ENCODE measurements at regions not wholly inside any gene's neighbourhood (a gene's known extent, or its start where the extent isn't known, plus 50 kb on each side); places are given as distances from the start of the nearest gene placed in this dataset.

DNA sequence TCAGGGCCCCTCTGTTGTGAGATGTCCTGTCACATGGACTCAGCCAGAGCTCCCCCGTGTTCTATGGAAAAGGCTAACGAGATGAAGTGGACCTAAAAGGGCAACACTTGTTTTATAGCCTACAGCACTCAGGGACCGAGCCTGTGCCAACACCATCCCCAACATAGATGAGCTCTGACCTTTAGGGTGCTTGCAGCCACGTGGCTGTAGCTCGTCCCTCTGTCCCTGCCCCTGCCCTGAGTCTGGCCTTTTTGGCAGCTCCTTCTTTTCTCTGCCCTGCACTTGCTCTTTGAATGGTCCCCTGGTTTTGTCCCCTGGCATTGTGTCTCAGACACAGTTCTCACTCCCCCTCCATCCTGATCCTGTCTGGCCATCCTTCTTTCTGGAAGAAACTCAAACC, 81.2 kb upstream of the GDF10 start:
- TF ChIP-seq, protein P1, sequence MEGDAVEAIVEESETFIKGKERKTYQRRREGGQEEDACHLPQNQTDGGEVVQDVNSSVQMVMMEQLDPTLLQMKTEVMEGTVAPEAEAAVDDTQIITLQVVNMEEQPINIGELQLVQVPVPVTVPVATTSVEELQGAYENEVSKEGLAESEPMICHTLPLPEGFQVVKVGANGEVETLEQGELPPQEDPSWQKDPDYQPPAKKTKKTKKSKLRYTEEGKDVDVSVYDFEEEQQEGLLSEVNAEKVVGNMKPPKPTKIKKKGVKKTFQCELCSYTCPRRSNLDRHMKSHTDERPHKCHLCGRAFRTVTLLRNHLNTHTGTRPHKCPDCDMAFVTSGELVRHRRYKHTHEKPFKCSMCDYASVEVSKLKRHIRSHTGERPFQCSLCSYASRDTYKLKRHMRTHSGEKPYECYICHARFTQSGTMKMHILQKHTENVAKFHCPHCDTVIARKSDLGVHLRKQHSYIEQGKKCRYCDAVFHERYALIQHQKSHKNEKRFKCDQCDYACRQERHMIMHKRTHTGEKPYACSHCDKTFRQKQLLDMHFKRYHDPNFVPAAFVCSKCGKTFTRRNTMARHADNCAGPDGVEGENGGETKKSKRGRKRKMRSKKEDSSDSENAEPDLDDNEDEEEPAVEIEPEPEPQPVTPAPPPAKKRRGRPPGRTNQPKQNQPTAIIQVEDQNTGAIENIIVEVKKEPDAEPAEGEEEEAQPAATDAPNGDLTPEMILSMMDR (IDR thresholded peaks at IDR 0.05), result no peak
- no peak for TF ChIP-seq POLR2AphosphoS5 (IDR thresholded peaks at IDR 0.05; ENCODE audit: insufficient read depth in 1 of 2, low read depth in 1 of 2)

All from vagina (tissue), 2 donors.